SK-N-SH (cell line): ENCODE measurements at regions not wholly inside any gene's neighbourhood (a gene's known extent, or its start where the extent isn't known, plus 50 kb on each side); places are given as distances from the start of the nearest gene placed in this dataset.

Source experiments
- CTCF ChIA-PET: fragments of 300-600, 350-600 bp; formaldehyde crosslinking; extraction: SDS; loops from one replicate; lab custom pipeline; 2021; lab: Yijun Ruan, JAX
- POLR2A ChIA-PET: fragments of 350-600 bp; sonication (Branson Sonifier 250); formaldehyde crosslinking; extraction: SDS; loops from one replicate; lab custom pipeline; 2020; ENCODE audit warnings: antibody characterized with exemption, inconsistent platforms; lab: Yijun Ruan, JAX
- DNase-seq: peaks from one replicate; pipeline ENCODE4 v3.0.0; 2012
- H2AFZ ChIP-seq: fragments of 200-600 bp; sonication (generic); 2 replicates; pipeline ENCODE4 v1.8.1; 2016; ENCODE audit warnings: antibody characterized with exemption, mild to moderate bottlenecking, low read depth
- H3F3A ChIP-seq: fragments of 200-600 bp; sonication (generic); replicated peaks from 2 replicates; pipeline ENCODE3; 2016; ENCODE audit warnings: antibody characterized with exemption, mild to moderate bottlenecking; ENCODE audit not compliant: insufficient read depth
- H3K27ac ChIP-seq, 2 experiments: fragments of 200-500 bp in 1 of 2; fragments of 200-600 bp in 1 of 2; sonication (Bioruptor generic) in 1 of 2; sonication (generic), shearing (Covaris generic) in 1 of 2; 2 replicates each; pipeline versions ENCODE4 v1.5.1 to v1.6.1; 2014 to 2016; ENCODE audit warnings: low read depth in 2 of 2, inconsistent platforms in 1 of 2, low read length in 1 of 2, mild to moderate bottlenecking in 1 of 2, mixed read lengths in 1 of 2
- H3K27me3 ChIP-seq: fragments of 200-600 bp; sonication (generic), shearing (Covaris generic); 2 replicates; pipeline ENCODE4 v1.6.1; 2016; ENCODE audit warnings: mixed run types; ENCODE audit not compliant: insufficient read depth
- H3K36me3 ChIP-seq, 2 experiments: fragments of 200-500 bp in 1 of 2; fragments of 200-600 bp in 1 of 2; sonication (Bioruptor generic) in 1 of 2; sonication (generic) in 1 of 2; replicated peaks in 1 of 2; 2 replicates each; pipeline versions ENCODE3 to v1.5.1; 2014 to 2016; ENCODE audit warnings: low read length in 1 of 2, mild to moderate bottlenecking in 1 of 2; ENCODE audit not compliant: insufficient read depth in 2 of 2, control insufficient read depth in 1 of 2
- H3K4me1 ChIP-seq, 2 experiments: fragments of 200-500 bp in 1 of 2; fragments of 200-600 bp in 1 of 2; sonication (Bioruptor generic) in 1 of 2; sonication (generic), shearing (Covaris generic) in 1 of 2; 2 replicates each; pipeline versions ENCODE4 v1.5.1 to v1.6.1; 2014 to 2016; ENCODE audit warnings: low read depth in 1 of 2, low read length in 1 of 2, mixed run types in 1 of 2; ENCODE audit not compliant: insufficient read depth in 2 of 2, control insufficient read depth in 1 of 2
- H3K4me2 ChIP-seq: fragments of 200-600 bp; sonication (generic), shearing (Covaris generic); 2 replicates; pipeline ENCODE4 v1.6.1; 2017; ENCODE audit warnings: mixed run types
- H3K4me3 ChIP-seq, 2 experiments: fragments of 200-500 bp in 1 of 2; fragments of 200-600 bp in 1 of 2; sonication (Bioruptor generic) in 1 of 2; sonication (generic), shearing (Covaris generic) in 1 of 2; 2 replicates each; pipeline versions ENCODE4 v1.5.1 to v1.8.1; 2014 to 2016; ENCODE audit warnings: low read depth in 2 of 2, inconsistent platforms in 1 of 2, low read length in 1 of 2, mild to moderate bottlenecking in 1 of 2, mixed read lengths in 1 of 2, moderate library complexity in 1 of 2
- H3K79me2 ChIP-seq: fragments of 200-600 bp; sonication (generic); 2 replicates; pipeline ENCODE4 v1.8.1; 2017; ENCODE audit warnings: mild to moderate bottlenecking; ENCODE audit not compliant: insufficient read depth
- H3K9ac ChIP-seq: fragments of 200-600 bp; sonication (generic); 2 replicates; pipeline ENCODE4 v1.6.1; 2017; ENCODE audit warnings: mixed run types
- H3K9me2 ChIP-seq: fragments of 200-600 bp; sonication (generic); 2 replicates; pipeline ENCODE4 v1.6.1; 2017; ENCODE audit warnings: mixed run types
- H3K9me3 ChIP-seq: fragments of 200-600 bp; sonication (generic); 2 replicates; pipeline ENCODE4 v1.6.1; 2017; ENCODE audit warnings: mixed run types, mild to moderate bottlenecking, moderate library complexity
- H4K20me1 ChIP-seq: fragments of 200-600 bp; sonication (generic); 2 replicates; pipeline ENCODE4 v1.6.1; 2017; ENCODE audit warnings: mild to moderate bottlenecking, mixed run types; ENCODE audit not compliant: insufficient read depth
- CTCF ChIP-seq: fragments of 200-600 bp; sonication (generic); IDR thresholded peaks from 2 replicates; pipeline ENCODE4 v1.6.1; 2017; ENCODE audit warnings: antibody characterized with exemption, mild to moderate bottlenecking, moderate library complexity
- NFIC ChIP-seq: IDR thresholded peaks from 2 replicates; pipeline ENCODE4 v1.4.0; 2012; ENCODE audit warnings: borderline replicate concordance
- NRF1 ChIP-seq: IDR thresholded peaks from 2 replicates; pipeline ENCODE4 v1.6.1; 2012; ENCODE audit warnings: low read depth, mild to moderate bottlenecking, low read length
- POLR2AphosphoS5 ChIP-seq: IDR thresholded peaks from 2 replicates; pipeline ENCODE4 v1.6.1; 2012; ENCODE audit warnings: low read depth, low read length
- RXRA ChIP-seq: IDR thresholded peaks from 2 replicates; pipeline ENCODE4 v1.4.0; 2012; ENCODE audit warnings: low read depth, mild to moderate bottlenecking, borderline replicate concordance
- TAF1 ChIP-seq: IDR thresholded peaks from 2 replicates; pipeline ENCODE4 v1.6.1; 2012; ENCODE audit warnings: low read depth, mild to moderate bottlenecking, low read length, moderate library complexity, borderline replicate concordance
- TCF12 ChIP-seq: IDR thresholded peaks from 2 replicates; pipeline ENCODE4 v1.4.0; 2012
- USF2 ChIP-seq: fragments of 150-350 bp; IDR thresholded peaks from 2 replicates; pipeline ENCODE4 v1.6.1; 2017; ENCODE audit warnings: antibody characterized with exemption, low read length, low read depth, borderline replicate concordance
- YY1 ChIP-seq: IDR thresholded peaks from 2 replicates; pipeline ENCODE4 v1.4.0; 2012; ENCODE audit warnings: low read depth, mild to moderate bottlenecking
- WGBS: methylation state at CpG from one replicate; pipeline ENCODE4 v1.1.6; 2017; ENCODE audit warnings: low lambda C conversion rate; 5-methylcytosine and 5-hydroxymethylcytosine counted together
- TF ChIP-seq, protein P1 (sequence below): IDR thresholded peaks from 2 replicates; pipeline ENCODE4; 2012

DNA sequence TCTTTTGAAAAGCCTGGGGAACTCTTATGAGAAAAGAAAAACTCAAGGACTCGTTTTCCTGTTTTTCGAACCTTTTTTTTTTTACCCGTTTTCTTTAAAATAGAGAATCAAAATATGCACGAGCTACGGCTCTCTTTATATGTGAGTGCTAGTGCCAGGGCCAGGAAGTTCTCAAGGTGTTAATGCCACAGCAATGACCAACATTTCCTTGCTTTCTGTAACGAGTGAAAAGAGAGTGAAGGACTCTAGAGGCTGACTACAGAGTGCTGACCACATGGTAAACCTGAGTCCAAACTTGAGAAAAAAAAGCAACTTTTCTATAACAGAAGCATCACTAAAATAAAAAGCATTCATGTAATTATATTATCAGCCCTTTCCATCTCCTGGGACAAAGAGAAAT, 102.2 kb upstream of the SLC28A3 start:
- Histone ChIP-seq H3K4me2 (no peak overlapping the region), H3K36me3 (no peaks in the 10 kb centered on the region), H3K4me3 (no peak overlapping the region), H3K27me3 (no peaks in the 10 kb centered on the region), H3K9me3 (no peaks in the 10 kb centered on the region), H3K9ac (no peak overlapping the region), H4K20me1 (no peaks in the 10 kb centered on the region), H3K27ac (no peak overlapping the region), H3K4me1 (no peaks in the 10 kb centered on the region), H3F3A (no peaks in the 10 kb centered on the region), H2AFZ (no peak overlapping the region), H3K79me2 (no peaks in the 10 kb centered on the region)
- CTCF ChIA-PET: interaction anchor here (0.9 kb wide), 1 partner anchor 43 kb away, joined by 3 read pairs; no protein-coding TSS in a partner anchor
- TF ChIP-seq CTCF (no peak), RXRA (no peak), TCF12 (no peak), USF2 (no peak), NFIC (no peak)
- TF ChIP-seq, protein P1, sequence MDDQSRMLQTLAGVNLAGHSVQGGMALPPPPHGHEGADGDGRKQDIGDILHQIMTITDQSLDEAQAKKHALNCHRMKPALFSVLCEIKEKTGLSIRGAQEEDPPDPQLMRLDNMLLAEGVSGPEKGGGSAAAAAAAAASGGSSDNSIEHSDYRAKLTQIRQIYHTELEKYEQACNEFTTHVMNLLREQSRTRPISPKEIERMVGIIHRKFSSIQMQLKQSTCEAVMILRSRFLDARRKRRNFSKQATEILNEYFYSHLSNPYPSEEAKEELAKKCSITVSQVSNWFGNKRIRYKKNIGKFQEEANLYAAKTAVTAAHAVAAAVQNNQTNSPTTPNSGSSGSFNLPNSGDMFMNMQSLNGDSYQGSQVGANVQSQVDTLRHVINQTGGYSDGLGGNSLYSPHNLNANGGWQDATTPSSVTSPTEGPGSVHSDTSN: no peak
- TF ChIP-seq, all 33 proteins: peak for 0
- no peak for DNase-seq
- WGBS: 39% methylated on average over 6 of the region's 6 CpGs
- no peaks in the 10 kb centered on the region for H3K9me2 ChIP-seq
- POLR2A ChIA-PET: no interaction called here

DNA sequence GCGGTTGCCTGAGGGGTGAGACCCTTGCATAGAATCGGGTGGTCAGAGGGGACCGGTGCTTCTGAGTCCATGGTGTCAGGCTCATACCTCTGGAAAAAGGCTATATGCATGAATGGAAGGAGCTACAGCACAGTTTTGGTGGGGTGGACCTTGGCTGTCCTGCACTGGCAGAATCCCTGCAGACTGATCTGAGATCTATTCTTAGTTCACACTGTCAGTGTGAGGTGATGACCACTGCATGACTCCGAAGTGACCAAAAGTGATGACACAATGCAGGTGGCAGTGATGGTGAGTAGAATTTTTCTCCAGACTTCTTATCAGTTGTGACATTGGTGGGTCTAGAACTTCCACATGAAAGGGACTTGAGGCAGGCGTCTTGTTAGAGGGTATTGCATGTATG, 105.2 kb upstream of the SLC28A3 start:
- no peaks in the 10 kb centered on the region for H3K4me1 ChIP-seq
- DNase-seq: no peak
- H2AFZ ChIP-seq: no peak overlapping the region
- H3K4me2 ChIP-seq: no peak overlapping the region
- no peak for TF ChIP-seq POLR2AphosphoS5
- TF ChIP-seq, protein P1: no peak
- TF ChIP-seq TAF1: no peak
- no peak for TF ChIP-seq USF2
- no peak for TF ChIP-seq YY1
- no peak for TF ChIP-seq NRF1
- H3K36me3 ChIP-seq: no peaks in the 10 kb centered on the region
- 62% methylated on average over 5 of the region's 5 CpGs for WGBS
- H3K9me3 ChIP-seq: no peaks in the 10 kb centered on the region
- no peaks in the 10 kb centered on the region for H4K20me1 ChIP-seq
- H3K4me3 ChIP-seq: no peak overlapping the region
- H3K9ac ChIP-seq: no peak overlapping the region
- H3K79me2 ChIP-seq: no peaks in the 10 kb centered on the region
- H3K27ac ChIP-seq: no peak overlapping the region
- H3F3A ChIP-seq: no peaks in the 10 kb centered on the region
- ChIA-PET POLR2A (no interaction called here), CTCF (no interaction called here)
- no peaks in the 10 kb centered on the region for H3K27me3 ChIP-seq
- no peaks in the 10 kb centered on the region for H3K9me2 ChIP-seq
